ENCODE measurements at regions not wholly inside any gene's neighbourhood (a gene's known extent, or its start where the extent isn't known, plus 50 kb on each side); places are given as distances from the start of the nearest gene placed in this dataset.

GRCh38 chr1:55839221-55839620, 624.1 kb upstream of the USP24 start:
- no peak for DNase-seq

GRCh38 chr1:55836086-55836485, 620.9 kb upstream of the USP24 start:
- no peak for DNase-seq

- DNase-seq = no peak
Observed at GRCh38 chr1:55833529-55834091, 618.4 kb upstream of the USP24 start.

- DNase-seq = no peak
Observed at GRCh38 chr1:55831759-55832158, 616.6 kb upstream of the USP24 start.

GRCh38 chr1:55828044-55828443, 612.9 kb upstream of the USP24 start:
- DNase-seq = no peak

- no peak for DNase-seq
Observed at GRCh38 chr1:55827350-55827749, 612.2 kb upstream of the USP24 start.

- no peak for DNase-seq
Observed at GRCh38 chr1:55826381-55827080, 611.4 kb upstream of the USP24 start.

- DNase-seq = no peak
Observed at GRCh38 chr1:55825461-55825860, 610.3 kb upstream of the USP24 start.

- DNase-seq = no peak
Observed at GRCh38 chr1:55824251-55824640, 609.1 kb upstream of the USP24 start.

GRCh38 chr1:55823541-55824250, 608.5 kb upstream of the USP24 start:
- DNase-seq = no peak

- DNase-seq = no peak
Observed at GRCh38 chr1:55822891-55823290, 607.7 kb upstream of the USP24 start.

GRCh38 chr1:55821234-55821633, 606.1 kb upstream of the USP24 start:
- no peak for DNase-seq

GRCh38 chr1:55820501-55820900, 605.3 kb upstream of the USP24 start:
- DNase-seq = no peak

GRCh38 chr1:55819011-55819410, 603.8 kb upstream of the USP24 start:
- DNase-seq = no peak

GRCh38 chr1:55816456-55817426, 601.6 kb upstream of the USP24 start:
- no peak for DNase-seq

GRCh38 chr1:55815745-55816455, 600.7 kb upstream of the USP24 start:
- no peak for DNase-seq

GRCh38 chr1:55814967-55815366, 599.8 kb upstream of the USP24 start:
- DNase-seq = no peak

- no peak for DNase-seq
Observed at GRCh38 chr1:55813618-55814017, 598.5 kb upstream of the USP24 start.

GRCh38 chr1:55812281-55812680, 597.1 kb upstream of the USP24 start:
- no peak for DNase-seq

GRCh38 chr1:55808263-55808662, 593.1 kb upstream of the USP24 start:
- no peak for DNase-seq

GRCh38 chr1:55803429-55803828, 588.3 kb upstream of the USP24 start:
- DNase-seq = no peak

GRCh38 chr1:55801481-55801880, 586.3 kb upstream of the USP24 start:
- DNase-seq = no peak

- no peak for DNase-seq
Observed at GRCh38 chr1:55800503-55800902, 585.3 kb upstream of the USP24 start.

Data from activated CD4-positive, CD25-positive, alpha-beta regulatory T cell (primary cell).